NCI-H345 treated with DMSO at 0.1 percent for 48 hours (cell line): ENCODE measurements at regions not wholly inside any gene's neighbourhood (a gene's known extent, or its start where the extent isn't known, plus 50 kb on each side); places are given as distances from the start of the nearest gene placed in this dataset.

Experiments
- DNase-seq: peaks from one replicate; lab custom pipeline; 2025; ENCODE audit not compliant: unreplicated experiment; lab: John Stamatoyannopoulos, UW

DNA sequence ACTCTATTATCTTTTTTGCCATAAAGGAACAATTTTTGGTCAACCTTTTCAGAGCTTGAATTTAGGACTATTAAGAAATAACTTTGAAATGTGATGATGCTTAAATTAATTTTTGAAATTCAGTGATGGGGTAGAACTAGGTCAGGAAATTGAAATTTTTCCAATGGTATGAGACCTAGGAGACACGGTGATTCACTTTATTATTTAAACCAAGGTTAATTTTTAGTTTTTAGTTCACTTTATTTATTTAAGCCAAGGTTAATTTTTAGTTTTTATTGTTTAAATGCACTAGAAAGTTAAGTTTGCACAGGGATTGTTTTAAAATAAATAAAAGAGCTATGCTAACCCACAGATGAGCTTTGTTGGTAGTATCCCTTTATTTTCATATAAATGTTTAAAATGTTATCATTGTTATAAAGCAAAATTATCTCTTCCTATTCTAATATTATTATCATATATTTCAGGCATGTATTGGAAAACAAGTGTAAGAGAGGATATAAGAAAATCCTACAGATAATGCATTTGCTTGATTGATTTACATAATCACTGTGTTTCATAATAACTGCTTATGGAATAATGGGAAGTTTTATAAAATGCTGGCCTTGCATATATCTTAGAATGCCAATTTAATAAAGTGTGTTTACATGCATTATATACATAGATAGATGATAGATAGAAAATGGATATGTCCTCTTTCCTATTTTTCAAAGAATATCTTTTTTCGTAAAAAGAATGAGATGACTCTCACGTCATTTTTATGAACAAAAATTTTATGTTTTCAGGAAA lies 163.6 kb downstream of the HGF start:
- no peak for DNase-seq

DNA sequence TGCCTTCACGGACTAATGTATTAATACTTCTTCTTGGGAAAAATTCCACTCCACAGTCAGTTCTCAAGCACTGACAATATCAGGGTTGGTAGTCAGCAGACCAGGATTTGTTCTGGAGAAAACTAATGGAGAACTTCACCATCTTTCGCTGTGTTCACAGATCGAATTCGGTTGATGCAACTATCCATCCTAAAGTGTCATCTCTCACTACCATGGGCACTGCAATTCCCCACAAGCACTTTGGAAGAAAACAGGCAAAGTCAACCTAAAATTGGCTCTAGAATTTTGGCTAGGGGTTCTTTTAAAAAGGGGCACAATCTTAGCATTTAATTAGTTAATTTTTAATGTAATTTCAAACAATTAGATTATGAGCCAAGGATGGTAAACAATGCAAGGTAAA lies 164.4 kb downstream of the HGF start:
- no peak for DNase-seq

DNA sequence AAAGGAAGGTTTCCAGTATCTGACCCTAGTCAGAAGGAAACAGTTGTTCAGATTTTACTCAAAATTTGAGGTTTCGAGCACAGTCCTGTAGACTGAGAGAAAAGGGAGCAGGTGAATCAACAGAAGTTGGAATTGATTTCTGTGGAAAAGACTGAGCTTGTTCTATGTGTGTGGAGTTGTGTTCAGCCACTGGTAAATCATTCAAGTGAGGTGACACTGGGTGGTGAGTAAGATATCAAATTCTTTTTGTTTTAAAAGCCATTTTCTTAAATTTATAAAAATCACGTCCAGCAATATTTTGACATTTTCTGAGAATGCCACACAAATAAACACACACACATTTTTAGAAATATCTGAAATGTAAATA lies 165.1 kb downstream of the HGF start:
- no peak for DNase-seq

DNA sequence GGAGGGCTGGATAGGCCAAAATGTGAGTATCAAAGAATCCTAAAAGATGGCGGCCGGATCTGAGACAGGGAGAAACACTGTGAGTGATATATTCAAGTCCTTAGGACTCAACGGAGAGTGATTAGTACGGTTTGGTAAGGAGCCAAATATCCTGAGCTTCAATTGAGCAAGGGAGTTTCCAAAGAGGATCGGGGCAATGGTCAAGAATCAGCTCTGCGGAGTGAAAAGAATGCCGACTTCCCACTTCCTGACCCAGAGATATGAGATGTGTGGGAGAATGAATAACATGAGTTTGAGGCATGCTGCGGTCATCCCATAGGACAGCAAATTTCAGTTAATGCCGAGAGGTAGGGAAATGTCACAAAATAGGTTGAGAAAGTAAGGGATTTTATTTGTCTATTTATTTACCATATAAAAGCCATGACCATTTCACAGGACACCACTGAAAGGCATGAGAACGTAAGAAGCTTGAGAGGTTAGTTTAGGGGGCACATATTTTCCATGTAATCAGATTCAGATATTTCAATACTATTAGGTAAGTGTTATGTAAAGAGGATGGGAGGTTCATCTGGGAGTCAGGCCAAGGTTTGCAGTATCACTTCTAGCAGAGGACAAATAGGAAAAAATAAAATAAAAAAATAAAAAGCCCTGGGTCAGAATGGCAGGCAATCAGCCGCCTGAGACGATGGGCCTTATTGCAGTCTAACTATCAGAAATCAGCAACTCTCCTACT lies 165.6 kb downstream of the HGF start:
- no peak for DNase-seq

DNA sequence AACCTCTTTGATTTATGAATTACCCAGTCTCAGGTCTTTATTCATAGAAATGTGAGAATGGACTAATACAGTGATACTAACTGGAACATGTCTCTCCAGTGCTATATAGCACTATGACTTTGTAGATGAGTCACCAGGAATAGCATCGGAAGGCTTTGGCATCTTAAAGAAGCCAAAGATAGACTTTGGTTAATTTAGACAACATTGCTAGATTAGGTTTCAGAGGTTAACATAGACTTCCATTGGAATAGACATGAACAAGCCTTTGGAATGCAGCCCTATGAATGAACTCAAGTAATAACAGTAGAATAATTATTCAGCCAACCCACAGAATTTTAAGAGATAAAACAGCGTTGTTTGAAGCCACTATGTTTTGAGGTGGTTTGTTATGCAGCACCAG lies 169.2 kb downstream of the HGF start:
- DNase-seq = no peak

DNA sequence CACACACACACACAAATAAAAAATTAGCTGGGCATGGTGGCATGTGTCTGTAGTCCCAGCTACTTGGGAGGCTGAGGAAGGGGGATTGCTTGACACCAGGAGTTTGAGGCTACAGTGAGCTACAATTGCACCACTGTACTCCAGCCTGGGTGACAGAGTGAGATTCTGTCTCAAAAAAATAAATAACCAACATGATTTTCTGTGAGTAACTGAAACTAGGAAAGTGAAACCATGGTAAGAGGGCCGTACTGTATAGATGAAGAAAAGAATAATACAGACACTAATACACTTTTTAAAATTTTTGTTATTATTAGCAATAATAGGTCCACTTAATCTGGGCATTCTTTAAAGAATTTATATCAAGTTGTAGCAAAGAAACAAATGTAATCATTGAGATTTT lies 170.9 kb downstream of the HGF start:
- no peak for DNase-seq

DNA sequence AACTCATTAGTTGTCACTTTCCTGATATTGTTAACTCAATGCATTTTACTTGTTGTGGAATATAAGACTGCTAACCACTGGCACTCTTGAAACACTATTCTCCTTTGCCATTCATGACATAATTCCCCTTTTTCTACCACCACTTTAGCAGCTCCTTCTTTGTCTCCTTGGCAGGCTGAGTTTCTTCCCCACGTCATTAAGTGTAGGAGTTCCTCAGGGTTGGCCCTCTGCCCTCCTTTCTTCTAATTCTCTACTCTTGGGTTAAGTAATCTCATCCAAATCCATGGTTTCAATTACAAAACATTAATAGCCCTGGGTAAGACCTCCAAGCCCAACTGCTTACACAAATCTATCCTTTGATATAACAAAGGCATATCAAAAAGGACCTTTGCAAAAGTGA lies 175.1 kb downstream of the HGF start:
- DNase-seq = no peak

DNA sequence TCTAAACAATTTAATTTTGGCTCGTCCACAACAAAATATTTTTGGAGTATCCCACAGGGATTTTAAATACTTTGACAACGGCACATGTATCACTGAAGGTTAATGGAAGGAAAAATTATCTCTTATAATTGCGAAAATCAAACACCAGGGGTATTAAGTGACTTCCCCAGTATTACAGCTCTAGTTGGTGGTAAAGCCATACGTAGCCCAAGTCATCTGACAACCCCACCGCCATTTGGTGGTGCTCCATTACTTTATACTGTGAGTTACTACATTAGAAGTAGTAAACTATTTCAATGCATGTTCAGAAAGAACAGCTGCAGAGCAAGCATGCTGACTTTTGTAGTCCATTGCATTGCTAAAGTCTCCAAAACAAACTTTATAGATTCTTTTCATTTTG lies 179.7 kb downstream of the HGF start:
- DNase-seq = no peak

DNA sequence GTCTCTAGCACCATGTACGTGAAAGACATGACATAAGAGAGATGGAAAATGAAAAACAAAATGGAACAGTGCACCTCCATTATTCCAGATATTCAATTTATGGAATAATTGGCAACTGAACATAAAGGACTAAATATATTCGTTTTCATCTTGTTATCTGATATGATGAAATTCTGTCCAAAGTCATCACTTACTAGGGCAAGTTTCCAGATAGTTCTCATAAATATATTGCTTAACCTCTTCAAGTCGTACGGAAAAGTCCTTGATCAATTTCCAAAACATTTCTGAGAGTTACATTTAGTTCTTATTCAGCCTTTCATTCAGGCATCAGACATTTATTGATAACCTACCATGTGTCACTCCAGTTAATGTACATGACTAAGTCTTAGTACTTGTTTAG lies 185.2 kb downstream of the HGF start:
- DNase-seq = no peak

DNA sequence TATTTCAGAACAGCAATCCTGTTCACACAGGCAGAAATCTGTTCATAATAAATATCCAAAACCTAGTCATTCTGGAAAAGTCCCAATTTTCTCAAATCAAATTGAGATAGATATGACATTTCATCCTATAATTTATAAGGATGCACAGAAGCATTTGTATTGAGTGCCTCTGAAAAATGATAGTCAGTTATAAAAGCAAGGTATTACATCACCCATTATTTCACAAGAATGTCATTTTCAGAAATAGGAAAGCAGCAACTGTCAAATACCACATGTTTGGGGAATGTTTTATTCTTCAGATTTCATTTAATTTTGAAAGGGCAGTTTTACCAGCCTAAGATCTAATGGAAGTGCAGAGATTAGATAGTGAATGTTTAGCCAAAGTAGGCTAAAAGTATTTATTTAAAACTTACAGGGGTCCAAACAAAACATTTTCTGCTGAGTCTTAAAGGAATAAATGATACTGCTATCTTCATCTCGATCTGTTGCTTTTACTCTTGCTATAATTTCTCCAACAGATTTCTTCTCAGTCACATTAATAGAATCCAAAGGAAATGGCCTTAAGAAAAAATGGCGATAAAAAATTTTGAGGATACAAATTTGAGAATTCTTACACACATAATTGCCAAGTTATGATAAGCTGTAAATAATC lies 185.8 kb downstream of the HGF start:
- no peak for DNase-seq

DNA sequence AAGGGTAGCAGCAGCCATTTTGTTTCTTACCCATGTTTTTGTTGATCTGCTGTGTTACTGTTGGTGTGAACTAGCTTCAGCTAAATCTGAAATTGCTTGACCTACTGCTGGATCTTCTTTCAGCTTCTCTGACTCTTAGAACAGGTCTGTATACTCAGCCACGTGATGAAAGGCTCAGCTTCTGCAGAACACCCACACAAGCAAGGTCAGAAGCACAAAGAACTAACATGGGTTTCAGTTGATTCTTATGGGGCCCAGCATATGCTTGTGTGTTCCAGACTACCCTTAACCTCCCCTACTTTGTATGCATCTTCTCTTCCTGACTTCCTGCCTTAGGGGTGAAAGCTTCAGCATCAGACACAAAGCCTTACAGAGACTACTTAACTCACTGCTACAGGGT lies 186.8 kb downstream of the HGF start:
- no peak for DNase-seq

DNA sequence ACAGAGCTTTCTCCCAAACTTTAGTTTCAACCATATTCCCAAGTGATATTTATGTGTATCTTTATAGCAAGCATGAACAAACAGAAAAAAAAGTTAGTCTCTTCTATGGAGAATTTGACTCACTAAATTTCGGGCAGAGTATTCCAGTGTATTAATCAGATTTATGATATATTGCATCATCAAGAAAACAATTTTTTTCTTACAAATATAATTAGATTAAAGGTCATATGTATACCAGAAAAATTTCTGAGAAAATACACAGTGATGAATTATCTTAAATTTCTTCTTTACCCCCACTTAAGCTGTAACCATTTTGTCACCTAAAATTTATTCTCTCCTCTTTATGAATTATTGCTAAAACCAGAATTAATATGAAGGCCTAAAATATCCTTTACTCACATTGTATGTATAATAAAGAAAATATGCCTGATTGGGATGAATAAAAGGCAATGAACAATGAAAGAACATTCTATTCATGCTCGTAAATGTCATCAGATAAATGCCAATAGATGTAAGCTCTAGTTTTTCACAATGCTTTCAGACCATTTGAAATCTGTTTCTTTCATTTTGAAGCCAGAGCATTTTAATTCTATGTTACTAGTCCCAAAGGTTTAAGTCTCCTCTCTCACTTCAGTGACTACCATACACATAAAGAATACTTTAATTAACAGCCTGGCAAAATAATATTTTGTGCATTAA lies 192.1 kb downstream of the HGF start:
- DNase-seq = no peak

DNA sequence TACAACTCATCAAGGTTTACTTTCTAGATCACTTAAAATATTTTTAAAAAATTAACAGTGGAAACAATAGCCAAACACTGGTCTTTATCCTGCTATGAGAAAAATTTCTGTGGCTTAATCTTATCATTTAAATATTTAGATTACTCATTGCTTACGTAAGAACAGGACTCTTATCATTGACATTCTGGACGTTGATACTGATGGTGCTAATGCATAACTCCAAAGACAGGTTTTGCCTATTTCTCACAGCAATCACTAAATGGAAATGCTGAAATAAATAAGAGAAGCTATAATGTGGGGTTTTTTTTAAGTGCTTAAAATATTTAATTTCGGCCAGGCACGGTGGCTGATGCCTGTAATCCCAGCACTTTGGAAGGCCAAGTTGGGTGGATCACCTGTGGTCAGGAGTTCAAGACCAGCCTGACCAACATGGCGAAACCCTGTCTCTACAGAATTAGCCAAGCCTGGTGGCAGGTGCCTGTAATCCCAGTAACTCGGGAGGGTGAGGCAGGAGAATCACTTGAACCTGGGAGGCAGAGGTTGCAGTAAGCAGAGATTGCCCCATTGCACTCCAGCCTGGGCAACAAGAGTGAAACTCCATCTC lies 195.0 kb downstream of the HGF start:
- no peak for DNase-seq

DNA sequence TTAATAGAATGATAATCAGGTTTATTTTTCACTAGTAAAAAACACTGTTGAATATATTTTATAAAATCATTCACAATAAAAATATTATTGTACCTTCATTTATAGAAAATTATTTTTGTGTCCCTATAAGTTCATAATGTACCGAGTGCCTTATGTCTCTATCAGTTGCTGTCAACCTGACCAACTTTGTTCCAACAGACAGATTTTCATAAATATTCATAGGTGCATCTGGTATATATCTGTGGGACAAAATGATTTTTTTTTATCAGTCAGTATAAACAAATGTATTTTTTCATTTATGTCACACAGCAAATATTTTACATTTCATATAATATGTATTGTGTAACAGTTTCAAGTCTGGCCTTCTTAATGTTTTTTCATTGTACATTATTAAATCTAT lies 195.9 kb downstream of the HGF start:
- DNase-seq = no peak

DNA sequence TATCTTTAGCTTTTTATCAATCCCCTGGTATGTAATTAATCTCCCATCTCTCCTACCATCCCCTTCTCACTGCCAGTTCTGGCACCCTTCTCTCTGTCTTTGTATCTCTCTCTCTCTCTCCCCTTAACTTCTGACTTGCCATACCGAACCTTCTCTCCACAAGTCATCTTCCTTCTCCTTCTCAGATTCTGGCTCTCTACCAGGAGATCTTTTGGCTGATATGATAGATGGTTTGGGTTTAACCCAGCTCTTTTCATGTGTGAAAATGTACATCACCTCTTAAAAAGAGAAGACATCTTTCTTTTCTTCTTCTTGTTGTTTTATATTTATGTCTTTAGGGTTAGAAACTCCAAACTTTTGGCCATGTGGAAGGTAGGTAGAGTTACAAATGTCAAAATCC lies 196.7 kb downstream of the HGF start:
- no peak for DNase-seq

DNA sequence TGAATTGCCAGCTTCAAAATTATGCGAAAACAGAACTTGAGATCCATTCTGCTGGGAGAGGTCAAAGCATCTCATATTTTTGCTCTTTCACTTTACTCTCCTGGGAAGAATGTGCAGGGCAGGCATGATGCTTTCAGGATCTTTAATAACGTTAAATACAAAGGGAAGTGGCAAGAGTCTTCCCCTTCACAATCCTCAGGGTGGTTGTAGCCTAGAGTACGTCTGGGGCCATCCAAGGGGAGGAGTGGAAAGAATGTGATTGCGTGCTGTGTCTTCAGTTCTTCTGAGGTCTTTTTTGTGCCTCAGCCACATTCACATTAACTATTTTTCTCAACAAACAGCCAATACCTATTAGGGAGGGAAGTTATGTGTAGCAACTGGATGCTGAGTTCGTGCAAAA lies 207.3 kb downstream of the HGF start:
- DNase-seq = no peak

DNA sequence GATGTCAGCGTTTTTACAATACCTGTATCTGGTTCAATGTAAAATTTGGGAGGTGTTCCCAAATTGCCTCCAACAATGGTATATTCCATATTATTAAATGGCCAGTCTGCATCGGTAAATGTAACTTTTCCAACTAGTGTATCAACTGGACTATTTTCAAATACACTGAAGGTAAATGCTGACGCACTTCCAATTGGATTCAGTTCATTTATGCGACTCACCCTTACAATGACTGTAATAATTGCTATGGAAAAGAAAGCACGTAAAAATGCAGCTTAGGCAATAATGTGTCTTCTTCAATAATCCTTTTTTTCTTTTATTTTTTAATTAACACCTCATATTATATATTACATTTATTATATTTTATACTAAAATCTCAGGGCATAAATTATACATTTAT lies 209.1 kb downstream of the HGF start:
- DNase-seq = no peak

DNA sequence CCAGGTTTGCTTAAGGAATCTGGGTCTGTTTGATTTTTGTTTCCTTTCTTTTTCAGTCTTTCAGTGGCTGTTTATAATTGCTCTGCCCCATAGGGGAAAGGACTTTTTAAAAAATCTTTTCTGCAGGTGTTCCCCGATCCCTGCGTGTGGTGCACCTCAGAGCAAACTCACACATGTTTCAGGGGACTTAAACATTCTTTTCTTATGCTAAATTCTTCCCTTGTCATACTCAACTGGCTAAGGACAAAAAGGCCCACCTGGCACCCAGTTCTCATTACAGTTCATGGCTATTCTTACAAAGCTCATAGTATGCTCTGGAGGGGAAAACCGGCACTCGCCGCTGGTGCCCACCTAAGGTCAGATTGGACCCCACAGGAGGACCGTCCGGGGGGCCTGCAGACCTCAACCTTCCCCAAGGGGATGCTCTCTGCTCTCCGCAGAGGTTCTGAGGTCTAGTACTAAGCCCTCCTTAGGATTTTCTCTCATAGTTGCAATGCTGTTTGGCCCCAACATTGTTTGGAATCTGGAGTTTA lies 220.3 kb downstream of the HGF start:
- no peak for DNase-seq

DNA sequence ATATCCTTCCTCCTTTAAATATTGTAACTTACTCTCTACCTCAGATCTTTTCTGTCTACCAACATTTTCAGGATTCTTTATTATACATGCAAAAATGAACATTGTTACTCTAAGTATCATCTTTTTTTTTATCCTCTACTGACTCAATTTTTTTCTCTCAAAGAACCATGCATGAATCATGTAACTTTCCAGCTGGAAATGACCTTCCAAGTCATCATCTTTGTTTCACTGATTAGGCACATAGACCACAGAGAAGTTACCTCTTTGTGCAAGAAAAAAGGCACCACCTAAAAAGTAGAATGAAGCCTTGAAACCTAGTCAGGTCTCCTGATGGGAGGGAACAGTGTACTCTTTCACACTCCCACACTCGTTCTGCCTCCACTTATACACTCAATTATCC lies 234.9 kb downstream of the HGF start:
- DNase-seq = no peak

DNA sequence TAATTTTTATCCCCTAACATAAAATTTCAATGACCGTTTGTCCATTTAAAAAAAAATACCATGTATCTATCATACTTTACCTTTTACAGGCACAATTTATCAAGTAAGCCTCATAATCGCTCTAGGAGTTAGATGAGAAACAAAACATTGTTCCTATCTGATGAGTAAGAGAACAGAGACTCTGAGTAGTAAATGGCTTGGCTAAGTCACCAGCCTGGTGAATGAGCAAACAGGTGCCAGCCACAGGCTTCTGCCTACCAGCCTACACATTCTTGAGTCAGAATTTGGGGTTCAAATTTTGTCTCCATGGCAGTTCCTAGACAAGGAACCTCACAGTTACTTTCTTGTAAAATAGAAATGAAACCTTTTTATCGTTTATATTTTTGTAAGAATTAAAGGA lies 235.4 kb downstream of the HGF start:
- DNase-seq = no peak

DNA sequence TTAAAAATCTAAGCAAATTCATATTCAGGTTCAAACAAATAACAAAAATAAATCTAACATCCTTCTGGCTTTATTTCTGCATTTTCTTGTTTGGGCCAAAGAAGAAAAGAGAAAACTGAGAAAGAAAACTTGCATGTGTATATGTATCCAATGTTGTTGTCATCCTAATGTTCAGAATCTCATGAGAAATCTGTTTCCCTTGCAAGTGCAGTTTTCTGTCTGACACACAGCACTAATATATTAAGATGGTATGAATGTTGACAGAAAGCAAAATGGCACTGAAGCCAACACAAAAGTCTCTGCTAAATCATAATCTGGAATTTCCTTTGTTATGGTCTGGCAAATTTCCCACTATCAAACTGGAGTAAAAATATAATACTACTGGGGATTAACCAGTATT lies 235.9 kb downstream of the HGF start:
- no peak for DNase-seq
